ENCODE measurements at regions not wholly inside any gene's neighbourhood (a gene's known extent, or its start where the extent isn't known, plus 50 kb on each side); places are given as distances from the start of the nearest gene placed in this dataset.

GRCh38 chr3:152564459-152564858 lies 270.5 kb upstream of the P2RY1 start:
- no peak for TF ChIP-seq NFIC (IDR thresholded peaks at IDR 0.05)

DNA sequence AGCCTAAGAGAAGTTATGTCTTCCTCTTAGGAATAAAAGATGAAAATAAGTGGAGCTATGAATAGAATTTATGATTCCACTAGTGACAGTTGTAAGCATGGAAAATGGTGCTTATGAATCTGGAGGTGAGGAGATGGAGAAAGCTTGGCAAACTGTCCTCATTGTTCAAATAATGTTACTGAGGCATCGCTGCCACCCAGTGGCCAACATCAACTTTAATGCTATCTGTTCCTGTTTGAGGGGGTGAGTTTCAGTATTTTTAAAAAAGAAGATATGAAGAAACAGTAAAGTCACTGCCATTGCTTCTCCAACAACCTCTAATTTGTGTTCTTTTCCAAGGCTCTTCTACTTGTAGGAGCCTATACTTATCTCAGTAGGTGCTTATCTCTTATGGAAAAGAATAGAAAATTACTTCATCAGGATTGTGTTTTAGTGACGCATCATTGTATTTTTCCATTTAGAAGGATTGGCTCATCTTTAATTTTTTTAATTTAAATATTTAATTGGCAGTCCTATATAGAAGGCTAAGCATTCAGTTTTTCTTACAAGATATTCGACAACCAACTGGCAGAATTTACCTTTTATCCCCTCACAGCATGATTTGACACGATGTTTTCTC lies 260.4 kb upstream of the P2RY1 start:
- no peak for TF ChIP-seq NFIC (IDR thresholded peaks at IDR 0.05)
- no peak for TF ChIP-seq TAF1 (IDR thresholded peaks at IDR 0.05; ENCODE audit: low read depth)
- TF ChIP-seq RAD21 (IDR thresholded peaks at IDR 0.05; ENCODE audit: low read depth), result peak; percentile 64

- TF ChIP-seq TEAD4 (IDR thresholded peaks at IDR 0.05) (no peak), NFIC (IDR thresholded peaks at IDR 0.05) (no peak), RAD21 (IDR thresholded peaks at IDR 0.05; ENCODE audit: low read depth) (no peak), EGR1 (IDR thresholded peaks at IDR 0.05) (no peak), ZBTB7A (IDR thresholded peaks at IDR 0.05; ENCODE audit: low read depth) (no peak), YY1 (IDR thresholded peaks at IDR 0.05; ENCODE audit: low read depth) (no peak), TAF1 (IDR thresholded peaks at IDR 0.05; ENCODE audit: low read depth) (no peak), FOXM1 (IDR thresholded peaks at IDR 0.05; ENCODE audit: borderline replicate concordance, low read depth) (no peak), CREB1 (IDR thresholded peaks at IDR 0.05; ENCODE audit: low read depth) (no peak), EP300 (IDR thresholded peaks at IDR 0.05; ENCODE audit: borderline replicate concordance) (no peak), REST (IDR thresholded peaks at IDR 0.05; ENCODE audit: low read depth) (no peak), CEBPB (IDR thresholded peaks at IDR 0.05) (no peak), TCF12 (IDR thresholded peaks at IDR 0.05; ENCODE audit: low read depth) (no peak)
- TF ChIP-seq, protein P1, sequence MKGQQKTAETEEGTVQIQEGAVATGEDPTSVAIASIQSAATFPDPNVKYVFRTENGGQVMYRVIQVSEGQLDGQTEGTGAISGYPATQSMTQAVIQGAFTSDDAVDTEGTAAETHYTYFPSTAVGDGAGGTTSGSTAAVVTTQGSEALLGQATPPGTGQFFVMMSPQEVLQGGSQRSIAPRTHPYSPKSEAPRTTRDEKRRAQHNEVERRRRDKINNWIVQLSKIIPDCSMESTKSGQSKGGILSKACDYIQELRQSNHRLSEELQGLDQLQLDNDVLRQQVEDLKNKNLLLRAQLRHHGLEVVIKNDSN (IDR thresholded peaks at IDR 0.05), result no peak
- TF ChIP-seq, protein P2, sequence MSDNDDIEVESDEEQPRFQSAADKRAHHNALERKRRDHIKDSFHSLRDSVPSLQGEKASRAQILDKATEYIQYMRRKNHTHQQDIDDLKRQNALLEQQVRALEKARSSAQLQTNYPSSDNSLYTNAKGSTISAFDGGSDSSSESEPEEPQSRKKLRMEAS (IDR thresholded peaks at IDR 0.05), result no peak
Observed at GRCh38 chr3:152578769-152579168, 256.2 kb upstream of the P2RY1 start.

- TF ChIP-seq YY1 (IDR thresholded peaks at IDR 0.05; ENCODE audit: low read depth) (no peak), EGR1 (IDR thresholded peaks at IDR 0.05) (no peak), TCF12 (IDR thresholded peaks at IDR 0.05; ENCODE audit: low read depth) (no peak), TEAD4 (IDR thresholded peaks at IDR 0.05) (no peak), TAF1 (IDR thresholded peaks at IDR 0.05; ENCODE audit: low read depth) (no peak), ZBTB7A (IDR thresholded peaks at IDR 0.05; ENCODE audit: low read depth) (no peak), EP300 (IDR thresholded peaks at IDR 0.05; ENCODE audit: borderline replicate concordance) (no peak), REST (IDR thresholded peaks at IDR 0.05; ENCODE audit: low read depth) (no peak), RAD21 (IDR thresholded peaks at IDR 0.05; ENCODE audit: low read depth) (no peak), CEBPB (IDR thresholded peaks at IDR 0.05) (no peak), CREB1 (IDR thresholded peaks at IDR 0.05; ENCODE audit: low read depth) (no peak), FOXM1 (IDR thresholded peaks at IDR 0.05; ENCODE audit: borderline replicate concordance, low read depth) (no peak), NFIC (IDR thresholded peaks at IDR 0.05) (no peak)
- TF ChIP-seq, protein P2 (IDR thresholded peaks at IDR 0.05), result no peak
- TF ChIP-seq, protein P1 (IDR thresholded peaks at IDR 0.05), result no peak
Observed at GRCh38 chr3:152581951-152582350, 253.0 kb upstream of the P2RY1 start.

DNA sequence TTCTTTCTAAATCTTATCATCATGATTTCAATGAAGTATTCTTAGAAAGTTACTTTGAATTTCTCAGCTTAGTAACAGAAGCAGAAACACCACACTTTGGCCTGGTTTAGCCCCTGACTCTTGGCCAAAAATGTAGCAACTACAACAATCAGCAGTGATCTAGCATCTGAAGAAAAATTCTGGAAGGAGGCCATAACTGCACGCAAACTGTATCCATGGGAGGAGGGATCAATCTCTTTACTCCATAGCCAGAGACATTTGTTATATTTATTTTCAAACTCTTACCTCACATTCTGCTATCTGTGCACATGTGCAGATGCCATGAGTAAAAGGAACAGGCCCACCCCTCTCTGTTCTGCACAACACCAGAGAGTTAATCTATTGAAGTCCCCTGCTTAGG lies 251.0 kb upstream of the P2RY1 start:
- no peak for TF ChIP-seq EP300 (IDR thresholded peaks at IDR 0.05; ENCODE audit: borderline replicate concordance)

- TF ChIP-seq YY1 (IDR thresholded peaks at IDR 0.05; ENCODE audit: low read depth), result no peak
- no peak for TF ChIP-seq CEBPB (IDR thresholded peaks at IDR 0.05)
- no peak for TF ChIP-seq FOXM1 (IDR thresholded peaks at IDR 0.05; ENCODE audit: borderline replicate concordance, low read depth)
- no peak for TF ChIP-seq TEAD4 (IDR thresholded peaks at IDR 0.05)
- TF ChIP-seq, protein P2 (IDR thresholded peaks at IDR 0.05), result no peak
- TF ChIP-seq EGR1 (IDR thresholded peaks at IDR 0.05), result no peak
- no peak for TF ChIP-seq CREB1 (IDR thresholded peaks at IDR 0.05; ENCODE audit: low read depth)
- no peak for TF ChIP-seq EP300 (IDR thresholded peaks at IDR 0.05; ENCODE audit: borderline replicate concordance)
- no peak for TF ChIP-seq ZBTB7A (IDR thresholded peaks at IDR 0.05; ENCODE audit: low read depth)
- no peak for TF ChIP-seq REST (IDR thresholded peaks at IDR 0.05; ENCODE audit: low read depth)
- TF ChIP-seq NFIC (IDR thresholded peaks at IDR 0.05), result no peak
- TF ChIP-seq, protein P1 (IDR thresholded peaks at IDR 0.05), result no peak
- no peak for TF ChIP-seq RAD21 (IDR thresholded peaks at IDR 0.05; ENCODE audit: low read depth)
- TF ChIP-seq TCF12 (IDR thresholded peaks at IDR 0.05; ENCODE audit: low read depth), result no peak
- no peak for TF ChIP-seq TAF1 (IDR thresholded peaks at IDR 0.05; ENCODE audit: low read depth)
Observed at GRCh38 chr3:152586974-152587373, 248.0 kb upstream of the P2RY1 start.
